MM.1S (cell line): ENCODE measurements at regions not wholly inside any gene's neighbourhood (a gene's known extent, or its start where the extent isn't known, plus 50 kb on each side); places are given as distances from the start of the nearest gene placed in this dataset.
A peak's percentile ranks its signal among the peaks of the same experiment; 100 is the strongest.

Source experiments
- DNase-seq: peaks from one replicate; pipeline ENCODE4 v3.0.0-alpha.2; 2015
- H2AFZ ChIP-seq: fragments of 300-600 bp; sonication (generic); 2 replicates; pipeline ENCODE4 v1.6.0; 2016; ENCODE audit warnings: antibody characterized with exemption, low read length
- H3F3A ChIP-seq: fragments of 300-600 bp; sonication (generic); 2 replicates; pipeline ENCODE4 v1.6.1; 2016; ENCODE audit warnings: mild to moderate bottlenecking, antibody characterized with exemption, low read length, moderate library complexity, mixed read lengths; ENCODE audit not compliant: insufficient read depth
- H3K27ac ChIP-seq: fragments of 300-600 bp; sonication (generic); 2 replicates; pipeline ENCODE4 v1.5.1; 2016; ENCODE audit warnings: mild to moderate bottlenecking, low read length
- H3K27me3 ChIP-seq: fragments of 300-600 bp; sonication (generic); replicated peaks from 2 replicates; pipeline ENCODE4 v1.6.0; 2016; ENCODE audit warnings: low read length; ENCODE audit not compliant: insufficient read depth
- H3K36me3 ChIP-seq: fragments of 300-600 bp; sonication (generic); replicated peaks from 2 replicates; pipeline ENCODE4 v1.6.1; 2016; ENCODE audit warnings: mild to moderate bottlenecking, low read length, mixed read lengths; ENCODE audit not compliant: insufficient read depth
- H3K4me1 ChIP-seq: fragments of 300-600 bp; sonication (generic); 2 replicates; pipeline ENCODE4 v1.6.1; 2016; ENCODE audit warnings: low read length, mixed read lengths
- H3K4me2 ChIP-seq: fragments of 300-600 bp; sonication (generic); 2 replicates; pipeline ENCODE4 v1.6.0; 2016; ENCODE audit warnings: low read depth, low read length
- H3K4me3 ChIP-seq: fragments of 300-600 bp; sonication (generic); 2 replicates; pipeline ENCODE4 v1.5.1; 2016; ENCODE audit warnings: low read length, mixed read lengths
- H3K79me2 ChIP-seq: fragments of 300-600 bp; sonication (generic); 2 replicates; pipeline ENCODE4 v1.6.1; 2016; ENCODE audit warnings: mixed run types, low read length, mixed read lengths
- H3K9ac ChIP-seq: fragments of 300-600 bp; sonication (generic); 2 replicates; pipeline ENCODE4 v1.6.1; 2016; ENCODE audit warnings: low read length, mixed read lengths
- H3K9me2 ChIP-seq: fragments of 300-600 bp; sonication (generic); replicated peaks from 2 replicates; pipeline ENCODE4 v1.6.1; 2016; ENCODE audit warnings: mild to moderate bottlenecking, low read length, mixed read lengths; ENCODE audit not compliant: insufficient read depth
- H3K9me3 ChIP-seq: fragments of 300-600 bp; sonication (generic); replicated peaks from 2 replicates; pipeline ENCODE4 v1.6.1; 2016; ENCODE audit warnings: mild to moderate bottlenecking, low read length, mixed read lengths; ENCODE audit not compliant: insufficient read depth
- H4K20me1 ChIP-seq: fragments of 300-600 bp; sonication (generic); 2 replicates; pipeline ENCODE4 v1.6.1; 2016; ENCODE audit warnings: mild to moderate bottlenecking, low read length, moderate library complexity, mixed read lengths; ENCODE audit not compliant: insufficient read depth
- CTCF ChIP-seq: fragments of 300-600 bp; sonication (generic); IDR thresholded peaks from 2 replicates; pipeline ENCODE4 v1.5.1; 2016; ENCODE audit warnings: antibody characterized with exemption, low read length, mixed read lengths
- EZH2 ChIP-seq: fragments of 300-600 bp; sonication (generic); optimal IDR thresholded peaks from 2 replicates; pipeline ENCODE3; 2017; ENCODE audit warnings: low read depth, mild to moderate bottlenecking, antibody characterized with exemption, low read length, mixed read lengths
- EZH2phosphoT487 ChIP-seq: fragments of 300-600 bp; sonication (generic); IDR thresholded peaks from 2 replicates; pipeline ENCODE4 v1.6.1; 2018; ENCODE audit warnings: antibody characterized with exemption, low read length

- Histone ChIP-seq H3K4me2 (no peak overlapping the region), H3K4me3 (no peak overlapping the region), H3K9me2 (no peaks in the 10 kb centered on the region), H3K9me3 (no peaks in the 10 kb centered on the region), H3K4me1 (peaks cover 7% of the 10 kb centered on the region; the same call in 1 of the 2 replicates), H4K20me1 (no peaks in the 10 kb centered on the region), H3K27ac (no peak overlapping the region), H2AFZ (no peak overlapping the region), H3K79me2 (no peaks in the 10 kb centered on the region), H3K27me3 (no peaks in the 10 kb centered on the region), H3K36me3 (no peaks in the 10 kb centered on the region), H3K9ac (no peak overlapping the region), H3F3A (no peaks in the 10 kb centered on the region)
- TF ChIP-seq EZH2 (no peak), CTCF (no peak), EZH2phosphoT487 (no peak)
- DNase-seq, result no peak
These were observed 199.3 kb upstream of the UBL3 start for GRCh38 chr13:30049692-30050091.

- Histone ChIP-seq H3K79me2 (no peaks in the 10 kb centered on the region), H3K4me1 (peaks cover 7% of the 10 kb centered on the region; the same call in 1 of the 2 replicates), H3K9me2 (no peaks in the 10 kb centered on the region), H3F3A (no peaks in the 10 kb centered on the region), H3K27me3 (no peaks in the 10 kb centered on the region), H4K20me1 (no peaks in the 10 kb centered on the region), H3K9ac (no peak overlapping the region), H2AFZ (no peak overlapping the region), H3K4me2 (no peak overlapping the region), H3K27ac (no peak overlapping the region), H3K36me3 (no peaks in the 10 kb centered on the region), H3K9me3 (no peaks in the 10 kb centered on the region), H3K4me3 (no peak overlapping the region)
- DNase-seq, result peak; percentile 61
- TF ChIP-seq CTCF, result no peak
- no peak for TF ChIP-seq EZH2phosphoT487
- no peak for TF ChIP-seq EZH2
These were observed 196.9 kb upstream of the UBL3 start for GRCh38 chr13:30047154-30047874.

DNA sequence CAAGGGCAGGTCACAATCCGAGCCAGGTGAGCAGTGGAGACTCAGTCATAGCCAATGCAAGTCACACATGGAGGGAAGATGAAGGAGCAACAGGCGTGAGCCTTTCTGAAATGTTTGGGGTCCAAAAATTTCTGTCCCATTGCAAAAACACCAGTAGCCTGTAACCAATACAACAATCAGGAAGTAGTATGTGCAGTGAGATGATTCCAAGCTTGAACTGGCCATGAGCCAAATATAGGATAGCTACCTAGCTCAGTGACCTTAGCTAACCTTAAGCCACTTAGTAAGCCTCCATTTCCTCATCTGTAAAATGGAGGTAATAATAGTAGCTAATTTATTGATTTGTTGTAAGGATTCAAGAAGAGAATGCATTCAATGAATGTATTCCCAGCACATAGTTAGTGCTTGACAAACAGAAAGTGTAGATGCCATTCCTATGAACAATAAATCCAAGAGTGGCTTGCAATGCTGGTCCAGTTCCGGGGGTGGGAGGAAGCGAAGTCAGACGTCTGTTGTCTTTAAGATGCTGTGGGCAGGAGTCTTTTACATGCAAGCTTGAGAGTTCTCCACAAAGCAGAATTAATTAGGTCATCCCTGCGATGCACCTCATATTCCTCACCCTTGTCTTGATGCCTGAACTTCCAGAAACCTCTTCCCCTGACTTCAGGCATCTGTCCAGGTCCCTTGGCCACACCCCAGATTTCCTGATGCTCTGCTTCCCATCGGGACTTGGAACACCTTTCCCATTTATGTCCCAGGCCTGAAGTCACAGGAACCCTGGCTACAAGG, 195.7 kb upstream of the UBL3 start:
- no peak overlapping the region for H3K27ac ChIP-seq
- H3K36me3 ChIP-seq, result no peaks in the 10 kb centered on the region
- TF ChIP-seq EZH2 (no peak), CTCF (no peak), EZH2phosphoT487 (no peak)
- no peak for DNase-seq
- peaks cover 7% of the 10 kb centered on the region; the same call in 1 of the 2 replicates for H3K4me1 ChIP-seq
- H3K9ac ChIP-seq, result no peak overlapping the region
- H3K4me3 ChIP-seq, result no peak overlapping the region
- no peaks in the 10 kb centered on the region for H3F3A ChIP-seq
- H2AFZ ChIP-seq, result no peak overlapping the region
- H3K79me2 ChIP-seq, result no peaks in the 10 kb centered on the region
- no peak overlapping the region for H3K4me2 ChIP-seq
- no peaks in the 10 kb centered on the region for H3K9me3 ChIP-seq
- H3K9me2 ChIP-seq, result no peaks in the 10 kb centered on the region
- H4K20me1 ChIP-seq, result no peaks in the 10 kb centered on the region
- no peaks in the 10 kb centered on the region for H3K27me3 ChIP-seq
